CD4-positive, alpha-beta T cell treated with Interleukin-1 beta for 1 hour (primary cell): ENCODE measurements at regions not wholly inside any gene's neighbourhood (a gene's known extent, or its start where the extent isn't known, plus 50 kb on each side); places are given as distances from the start of the nearest gene placed in this dataset.
"Not testable (repeated sequence)": the region's sequence is repeated elsewhere in the genome, so short reads cannot be mapped to it uniquely, and the experiment has no call there.

Experiments used
- DNase-seq, 2 donors: peaks; one replicate each; pipeline ENCODE4 v3.0.0-alpha.2; 2020 to 2022

DNA sequence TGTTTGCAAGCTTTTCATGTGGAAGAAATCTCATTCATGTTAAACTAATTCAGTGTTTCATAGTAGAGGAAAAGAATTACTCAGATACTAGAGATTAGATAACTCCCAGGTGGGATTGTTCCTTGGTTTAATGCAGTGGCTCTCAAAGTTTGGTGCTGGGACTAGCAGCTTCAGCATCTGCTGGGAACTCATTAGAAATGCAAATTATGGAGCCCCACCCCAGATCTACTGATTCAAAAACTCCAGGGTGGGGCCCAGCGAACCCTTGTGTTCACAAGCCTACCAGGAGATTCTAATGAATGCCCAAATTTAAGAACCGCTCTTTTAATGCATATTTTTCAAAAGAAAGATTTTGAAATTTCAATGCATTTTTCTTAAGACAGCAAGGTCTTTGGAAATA, 253.4 kb upstream of the CNTNAP4 start:
- DNase-seq: no peak

DNA sequence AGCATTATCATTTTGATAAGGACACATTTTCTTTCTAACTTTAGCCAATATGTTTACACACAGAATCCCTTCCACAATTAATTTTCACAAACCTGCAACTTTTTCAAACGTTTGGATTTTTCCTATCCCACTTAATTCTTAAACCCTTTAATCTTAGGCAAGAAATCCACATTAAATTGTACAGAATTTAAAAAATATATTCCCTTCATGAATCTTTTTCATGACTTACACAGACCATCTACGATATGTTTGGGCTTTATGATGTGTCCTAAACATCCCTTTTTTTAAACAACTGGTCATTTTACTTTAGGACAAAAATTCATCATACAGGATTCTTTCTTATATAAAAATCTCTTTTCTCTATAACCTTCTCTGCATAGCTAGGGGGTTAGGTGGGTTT, 241.5 kb upstream of the CNTNAP4 start:
- DNase-seq: no peak

GRCh38 chr16:76038097-76038496, 239.1 kb upstream of the CNTNAP4 start:
- no peak for DNase-seq

DNA sequence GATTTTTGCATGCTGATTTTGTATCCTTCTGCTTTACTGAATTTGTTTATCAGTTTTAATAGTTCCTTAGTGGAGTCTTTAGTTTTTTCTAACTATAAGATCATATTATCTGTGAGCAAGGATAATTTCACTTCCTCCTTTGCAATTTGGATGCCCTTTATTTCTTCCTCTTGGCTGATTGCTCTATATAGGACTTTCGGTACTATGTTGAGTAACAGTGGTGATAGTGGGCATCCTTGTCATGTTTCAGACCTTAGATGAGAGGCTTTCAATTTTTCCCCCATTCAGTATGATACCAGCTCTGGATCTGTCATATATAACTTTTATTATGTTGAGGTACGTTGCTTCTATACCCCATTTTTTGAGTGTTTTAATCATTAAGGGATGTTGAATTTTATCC, 224.5 kb upstream of the CNTNAP4 start:
- no peak for DNase-seq

GRCh38 chr16:76059186-76059585, 218.0 kb upstream of the CNTNAP4 start:
- no peak for DNase-seq

- no peak for DNase-seq
Measured at GRCh38 chr16:76059701-76060100, 217.5 kb upstream of the CNTNAP4 start.

DNA sequence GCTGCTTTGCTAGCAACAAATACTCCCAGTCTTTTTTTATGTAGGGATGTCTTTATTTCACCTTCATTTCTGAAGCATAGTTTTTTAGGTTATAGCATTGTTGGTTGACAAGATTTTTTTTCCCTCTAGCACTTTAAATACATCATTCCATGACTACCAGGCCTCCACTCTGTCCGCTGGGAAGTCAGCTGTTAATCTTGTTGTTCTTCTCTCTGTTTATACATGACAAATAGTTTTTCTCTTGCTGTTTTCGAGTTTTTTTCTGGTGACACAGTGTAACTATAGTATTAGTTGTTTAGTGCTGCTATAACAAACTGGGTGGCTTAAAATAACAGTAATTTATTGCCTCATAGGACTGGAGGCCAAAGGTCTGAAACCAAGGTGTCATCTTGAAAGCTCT, 205.5 kb upstream of the CNTNAP4 start:
- DNase-seq: no peak

DNA sequence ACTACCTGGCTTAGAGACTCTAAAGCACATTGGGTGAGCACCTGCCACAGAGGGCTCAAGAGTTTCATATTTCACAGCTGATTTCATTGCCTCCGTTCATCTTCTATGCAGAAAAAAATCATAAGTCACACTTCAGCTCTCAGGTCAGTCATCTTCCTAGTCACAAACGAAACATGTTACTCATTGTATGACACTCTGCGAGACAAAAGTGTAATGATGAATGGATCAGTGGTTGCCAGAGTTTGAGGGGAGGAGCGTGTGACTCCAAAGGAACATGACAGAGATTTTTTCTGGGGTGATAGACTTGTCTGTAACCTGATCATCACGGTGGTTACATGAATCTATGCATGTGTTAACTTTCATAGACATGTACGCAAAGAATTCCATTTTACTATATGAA, 195.2 kb upstream of the CNTNAP4 start:
- no peak for DNase-seq

DNA sequence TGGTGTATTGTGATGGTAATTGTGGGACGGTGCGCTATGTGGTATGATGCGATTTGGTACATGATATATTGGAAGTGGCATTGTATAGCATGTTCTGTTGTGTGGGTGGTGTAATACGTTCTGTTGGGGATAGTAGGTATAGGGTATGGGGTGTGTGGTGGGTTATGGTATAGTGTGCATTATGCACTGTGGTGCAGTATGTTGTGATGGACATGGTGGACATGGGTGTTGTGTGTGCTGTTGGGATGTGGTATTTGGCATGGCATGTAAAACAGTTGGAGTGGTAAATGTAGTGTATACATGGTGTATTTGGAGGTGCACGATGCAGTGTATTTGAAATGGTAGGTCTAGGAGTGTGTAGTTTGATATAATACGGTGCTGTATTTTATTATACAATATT, 170.6 kb upstream of the CNTNAP4 start:
- no peak for DNase-seq

DNA sequence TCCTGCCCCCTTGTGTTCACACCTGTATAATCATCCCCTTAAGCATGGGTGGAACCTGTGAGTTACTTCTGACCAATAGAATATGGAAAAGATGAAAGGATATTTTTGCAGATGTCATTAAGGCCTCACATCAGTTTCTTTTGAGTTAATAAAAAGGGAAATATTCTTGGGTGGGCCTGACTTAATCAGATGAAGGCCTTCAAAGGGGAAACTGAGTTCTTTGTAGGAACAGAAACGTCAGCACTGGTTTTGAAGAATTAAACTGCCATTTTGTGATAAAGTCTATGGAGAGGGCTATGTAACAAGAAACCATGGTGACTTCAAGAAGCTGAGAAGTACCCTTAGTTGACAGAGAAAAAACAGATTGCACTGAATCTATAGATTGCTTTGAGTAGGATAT, 168.7 kb upstream of the CNTNAP4 start:
- DNase-seq: no peak

DNA sequence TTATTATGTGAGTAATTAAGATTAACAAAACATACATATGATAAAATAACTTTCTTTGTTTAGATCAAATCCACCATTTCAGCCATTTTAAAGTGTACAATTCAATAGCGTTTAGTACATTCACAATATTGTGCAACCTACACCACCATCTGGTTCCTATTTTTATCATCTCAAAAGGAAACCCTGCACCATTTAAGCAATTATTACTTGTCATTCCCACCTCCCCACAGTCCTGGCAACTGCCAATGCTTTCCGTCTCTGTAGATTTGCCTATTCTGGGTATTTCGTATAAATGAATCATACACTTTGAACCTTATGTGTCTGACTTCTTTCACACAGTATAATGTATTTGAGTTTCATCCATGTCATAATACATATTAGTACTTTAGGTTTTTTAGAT, 162.5 kb upstream of the CNTNAP4 start:
- no peak for DNase-seq

GRCh38 chr16:76118344-76118743, 158.9 kb upstream of the CNTNAP4 start:
- no peak for DNase-seq

DNA sequence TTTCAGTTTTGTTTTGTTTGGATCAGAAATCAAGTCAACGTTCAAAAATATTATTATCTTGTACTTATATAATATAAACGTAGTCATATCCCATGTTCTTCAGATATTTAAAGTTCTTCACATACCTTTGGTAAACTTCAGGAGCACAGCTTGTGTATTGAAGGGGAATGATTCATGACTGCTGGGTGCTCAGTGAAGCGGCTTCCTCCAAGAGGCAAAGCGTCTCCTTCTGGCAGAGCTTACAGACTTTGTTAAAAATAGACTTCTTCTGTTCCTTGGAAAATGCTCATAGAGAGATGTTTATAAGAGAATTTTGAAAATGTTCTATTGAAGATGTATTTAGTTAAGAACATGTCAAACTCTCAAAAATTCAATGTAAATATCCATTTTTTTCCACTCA, 155.6 kb upstream of the CNTNAP4 start:
- DNase-seq: no peak

GRCh38 chr16:76123966-76124365, 153.2 kb upstream of the CNTNAP4 start:
- no peak for DNase-seq

DNA sequence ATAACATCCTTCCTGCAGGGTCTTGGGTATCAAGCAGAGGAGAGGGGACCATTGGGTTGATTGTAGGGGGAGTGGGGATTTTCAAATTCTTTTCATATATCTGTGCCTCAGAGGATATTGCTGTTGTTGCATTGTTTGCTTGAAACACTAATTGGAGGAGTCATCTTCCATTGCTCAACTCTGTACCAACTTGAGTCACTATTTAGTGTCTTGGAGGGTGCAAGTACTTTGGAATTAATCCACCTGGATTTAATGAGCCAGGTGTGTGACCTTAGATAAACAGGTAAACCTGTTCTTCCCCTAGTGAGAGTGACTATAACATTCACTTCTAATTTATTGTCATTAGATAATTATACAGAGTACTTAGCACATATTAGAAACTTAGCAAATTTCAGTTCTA, 151.3 kb upstream of the CNTNAP4 start:
- DNase-seq: no peak

GRCh38 chr16:76138056-76138455, 139.1 kb upstream of the CNTNAP4 start:
- DNase-seq: not testable (repeated sequence)

GRCh38 chr16:76157629-76158028, 119.6 kb upstream of the CNTNAP4 start:
- DNase-seq: no peak

GRCh38 chr16:76162046-76162445, 115.2 kb upstream of the CNTNAP4 start:
- no peak for DNase-seq

GRCh38 chr16:76164970-76165558, 112.1 kb upstream of the CNTNAP4 start:
- DNase-seq: no peak

DNA sequence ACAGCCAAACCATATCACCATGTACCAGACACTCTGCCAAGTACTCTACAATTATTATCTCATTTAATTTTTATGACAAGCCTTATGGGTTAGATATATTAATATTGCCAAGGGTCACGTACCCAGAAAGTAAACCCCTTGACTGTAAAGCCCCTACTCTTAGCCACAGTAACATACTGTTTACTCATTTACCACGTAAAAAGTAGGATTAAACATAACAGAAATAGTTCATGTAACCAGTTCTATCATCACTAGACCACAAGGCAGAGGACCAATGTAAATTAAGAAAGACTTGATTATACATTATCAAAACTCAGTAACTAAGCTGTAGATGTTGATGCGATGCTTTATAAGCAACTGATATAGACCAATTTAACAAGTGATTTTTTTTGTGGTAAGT, 101.5 kb upstream of the CNTNAP4 start:
- DNase-seq: no peak

GRCh38 chr16:76176153-76176552, 101.0 kb upstream of the CNTNAP4 start:
- no peak for DNase-seq

- no peak for DNase-seq
Measured at GRCh38 chr16:76176616-76177015, 100.6 kb upstream of the CNTNAP4 start.

DNA sequence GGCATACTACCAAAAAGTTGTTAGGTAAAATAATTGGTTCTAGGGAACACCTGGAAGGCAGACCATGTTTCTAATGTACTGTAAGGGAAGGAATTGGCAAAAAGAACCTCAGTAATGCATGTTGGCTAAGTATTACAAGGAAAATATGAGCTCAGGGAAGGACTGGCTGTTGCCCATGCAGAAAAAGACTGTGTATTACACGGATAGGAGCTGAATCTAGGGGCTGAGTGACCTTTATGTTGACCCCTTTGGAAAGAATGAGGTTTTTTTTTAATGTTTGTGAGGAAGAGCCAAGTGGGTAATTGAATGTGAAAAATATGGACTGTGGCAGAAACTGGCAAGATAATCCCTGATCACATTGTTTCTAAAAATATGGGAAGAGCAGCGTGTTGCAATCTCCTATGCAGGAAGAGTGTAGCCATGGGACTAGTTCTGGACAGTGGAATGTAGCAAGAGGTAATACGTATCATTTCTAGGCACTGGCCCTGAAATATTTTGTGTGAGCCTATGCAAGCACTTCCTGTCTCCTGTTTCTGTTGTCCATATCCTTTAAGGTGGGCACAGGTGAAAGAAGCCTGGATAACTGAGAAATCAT, 95.1 kb upstream of the CNTNAP4 start:
- no peak for DNase-seq

GRCh38 chr16:76183647-76184046, 93.6 kb upstream of the CNTNAP4 start:
- DNase-seq: no peak

DNA sequence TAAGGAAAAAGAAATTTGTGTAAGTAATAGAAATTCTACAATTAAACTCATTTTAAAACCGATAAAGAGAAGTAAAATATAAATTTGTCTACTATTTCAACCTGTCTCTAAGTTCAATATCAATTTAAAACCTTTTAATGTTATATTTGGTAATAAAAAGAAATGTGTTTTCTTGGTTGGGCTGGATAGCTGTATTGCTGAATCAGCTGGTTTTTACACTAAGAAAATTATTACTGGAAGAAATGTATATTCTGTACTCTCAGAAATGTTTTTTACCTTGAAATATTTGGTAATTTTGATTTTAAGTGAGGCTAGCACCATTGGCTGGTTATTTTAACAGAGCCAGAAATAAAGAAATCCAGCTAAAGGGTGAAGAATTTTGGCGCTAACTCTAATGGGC, 87.1 kb upstream of the CNTNAP4 start:
- no peak for DNase-seq
